22Rv1 (cell line): ENCODE measurements at regions not wholly inside any gene's neighbourhood (a gene's known extent, or its start where the extent isn't known, plus 50 kb on each side); places are given as distances from the start of the nearest gene placed in this dataset.

ENCODE experiments used
- H3K27ac ChIP-seq: fragments of 450-650 bp; 2 replicates; pipeline ENCODE4 v1.5.1; 2017
- ZFX ChIP-seq: fragments of 450-650 bp; IDR thresholded peaks from 2 replicates; pipeline ENCODE4 v1.6.1; 2017; ENCODE audit warnings: antibody characterized with exemption, borderline replicate concordance
- TF ChIP-seq, protein P1 (sequence below): fragments of 450-650 bp; IDR thresholded peaks from 2 replicates; pipeline ENCODE4 v1.5.1; 2017; ENCODE audit warnings: mild to moderate bottlenecking

DNA sequence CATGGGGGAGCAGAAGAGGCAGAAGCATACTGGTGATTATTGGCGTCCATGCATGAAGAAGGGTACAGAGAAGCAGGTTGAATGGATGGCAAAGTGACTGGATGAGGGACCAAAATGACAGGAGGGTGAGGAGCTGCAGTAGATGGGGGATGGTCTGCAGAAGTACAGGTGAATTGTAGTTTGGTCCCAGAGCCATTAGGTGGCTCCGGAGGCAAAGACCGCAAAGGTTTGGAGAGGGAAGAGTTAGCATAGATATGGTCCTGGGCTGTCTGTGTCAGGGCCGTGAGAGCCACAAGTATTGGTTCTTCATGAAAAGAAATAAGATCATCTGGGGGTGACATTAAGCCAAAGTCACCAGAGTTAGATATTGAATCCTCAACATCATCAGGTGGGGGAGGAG lies 59.0 kb upstream of the ZNF726 start:
- no peak overlapping the region for H3K27ac ChIP-seq
- TF ChIP-seq, protein P1, sequence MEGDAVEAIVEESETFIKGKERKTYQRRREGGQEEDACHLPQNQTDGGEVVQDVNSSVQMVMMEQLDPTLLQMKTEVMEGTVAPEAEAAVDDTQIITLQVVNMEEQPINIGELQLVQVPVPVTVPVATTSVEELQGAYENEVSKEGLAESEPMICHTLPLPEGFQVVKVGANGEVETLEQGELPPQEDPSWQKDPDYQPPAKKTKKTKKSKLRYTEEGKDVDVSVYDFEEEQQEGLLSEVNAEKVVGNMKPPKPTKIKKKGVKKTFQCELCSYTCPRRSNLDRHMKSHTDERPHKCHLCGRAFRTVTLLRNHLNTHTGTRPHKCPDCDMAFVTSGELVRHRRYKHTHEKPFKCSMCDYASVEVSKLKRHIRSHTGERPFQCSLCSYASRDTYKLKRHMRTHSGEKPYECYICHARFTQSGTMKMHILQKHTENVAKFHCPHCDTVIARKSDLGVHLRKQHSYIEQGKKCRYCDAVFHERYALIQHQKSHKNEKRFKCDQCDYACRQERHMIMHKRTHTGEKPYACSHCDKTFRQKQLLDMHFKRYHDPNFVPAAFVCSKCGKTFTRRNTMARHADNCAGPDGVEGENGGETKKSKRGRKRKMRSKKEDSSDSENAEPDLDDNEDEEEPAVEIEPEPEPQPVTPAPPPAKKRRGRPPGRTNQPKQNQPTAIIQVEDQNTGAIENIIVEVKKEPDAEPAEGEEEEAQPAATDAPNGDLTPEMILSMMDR: no peak
- TF ChIP-seq ZFX: no peak

DNA sequence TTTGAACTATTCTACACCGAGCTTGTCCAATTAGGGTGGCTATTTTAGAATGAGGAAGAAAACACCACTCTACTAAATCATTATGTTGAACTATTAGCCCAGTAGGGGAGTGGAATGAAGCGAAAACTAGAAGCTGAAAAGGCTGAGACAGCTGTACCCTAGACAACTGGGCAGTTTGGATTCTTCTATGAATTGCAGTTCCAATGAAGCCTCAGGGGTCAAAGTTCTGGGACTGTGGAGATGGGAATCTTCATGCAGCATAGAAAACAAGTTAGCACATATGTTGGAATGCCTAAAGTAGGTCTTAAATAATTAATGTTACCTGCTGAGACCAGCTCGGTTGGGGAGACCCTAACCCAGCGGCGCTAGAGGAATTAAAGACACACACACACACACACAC lies 62.7 kb upstream of the ZNF726 start:
- no peak overlapping the region for H3K27ac ChIP-seq
- TF ChIP-seq ZFX: no peak
- TF ChIP-seq, protein P1: no peak

GRCh38 chr19:23832717-23833327 lies 74.1 kb upstream of the ZNF681 start:
- no peak overlapping the region for H3K27ac ChIP-seq
- TF ChIP-seq ZFX: no peak
- TF ChIP-seq, protein P1: no peak

DNA sequence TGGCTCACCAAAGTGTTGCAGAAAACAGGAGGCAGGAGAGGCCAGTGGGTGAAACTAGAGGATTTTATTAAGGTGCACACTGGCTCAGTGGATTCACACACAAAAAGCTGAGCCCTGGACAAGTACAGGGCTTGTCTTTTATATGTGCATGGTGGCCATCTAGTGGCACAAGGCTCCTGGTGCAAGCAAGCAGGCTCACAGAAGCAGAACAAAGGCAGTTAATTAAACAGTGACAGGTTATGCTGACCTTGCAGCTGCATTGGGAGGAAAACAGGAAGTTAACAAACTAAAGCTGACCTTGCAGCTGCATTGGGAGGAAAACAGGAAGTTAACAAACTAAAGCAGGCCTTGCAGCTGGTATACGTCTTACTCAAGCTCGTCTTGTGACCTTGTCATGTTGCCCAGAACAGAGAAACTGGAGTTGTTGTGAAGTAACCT lies 65.3 kb upstream of the ZNF681 start:
- no peak overlapping the region for H3K27ac ChIP-seq
- TF ChIP-seq ZFX: no peak
- TF ChIP-seq, protein P1: peak; percentile 51

DNA sequence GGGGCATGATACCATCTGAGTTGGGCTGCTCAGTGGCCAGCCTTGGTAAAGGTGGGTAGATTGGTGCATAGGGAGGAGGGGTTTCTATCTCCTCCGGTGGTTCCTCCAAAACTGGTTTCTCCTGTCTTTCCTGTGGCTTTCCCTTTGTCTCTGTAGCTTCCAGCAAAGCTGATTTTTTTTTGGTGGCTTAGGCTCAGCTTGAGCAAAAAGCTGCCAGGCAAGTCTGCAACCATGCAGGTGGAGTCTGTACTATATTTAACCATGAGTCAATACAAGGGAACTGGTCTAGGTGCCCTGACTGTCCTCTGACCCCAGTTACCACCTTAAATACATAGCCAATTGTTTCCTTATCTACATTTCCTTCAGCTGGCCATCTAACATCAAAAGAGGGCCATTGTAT lies 64.0 kb upstream of the ZNF681 start:
- H3K27ac ChIP-seq: no peak overlapping the region
- TF ChIP-seq ZFX: no peak
- TF ChIP-seq, protein P1: no peak

DNA sequence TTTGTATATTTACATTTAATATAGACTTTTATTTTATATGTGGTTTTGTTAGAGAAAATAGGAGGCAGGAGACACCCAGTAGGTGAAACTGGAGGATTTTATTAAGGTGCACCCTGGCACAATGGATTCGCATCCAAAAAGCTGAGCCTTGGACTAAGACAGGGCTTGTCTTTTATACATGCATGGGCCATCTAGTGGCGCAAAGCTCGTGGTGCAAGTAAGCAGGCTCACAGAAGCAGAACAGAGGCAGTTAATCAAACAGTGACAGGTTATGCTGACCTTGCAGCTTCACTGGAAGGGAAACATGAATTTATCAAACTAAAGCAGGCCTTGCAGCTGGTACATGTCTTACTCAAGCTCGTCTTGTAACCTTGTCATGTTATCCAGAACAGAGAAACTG lies 58.8 kb upstream of the ZNF681 start:
- no peak overlapping the region for H3K27ac ChIP-seq
- TF ChIP-seq ZFX: no peak
- TF ChIP-seq, protein P1: peak; percentile 79

GRCh38 chr19:23810496-23810895 lies 51.8 kb upstream of the ZNF681 start:
- TF ChIP-seq, protein P1: no peak
- no peak for TF ChIP-seq ZFX
- H3K27ac ChIP-seq: no peak overlapping the region
